ENCODE measurements at regions not wholly inside any gene's neighbourhood (a gene's known extent, or its start where the extent isn't known, plus 50 kb on each side); places are given as distances from the start of the nearest gene placed in this dataset.

DNA sequence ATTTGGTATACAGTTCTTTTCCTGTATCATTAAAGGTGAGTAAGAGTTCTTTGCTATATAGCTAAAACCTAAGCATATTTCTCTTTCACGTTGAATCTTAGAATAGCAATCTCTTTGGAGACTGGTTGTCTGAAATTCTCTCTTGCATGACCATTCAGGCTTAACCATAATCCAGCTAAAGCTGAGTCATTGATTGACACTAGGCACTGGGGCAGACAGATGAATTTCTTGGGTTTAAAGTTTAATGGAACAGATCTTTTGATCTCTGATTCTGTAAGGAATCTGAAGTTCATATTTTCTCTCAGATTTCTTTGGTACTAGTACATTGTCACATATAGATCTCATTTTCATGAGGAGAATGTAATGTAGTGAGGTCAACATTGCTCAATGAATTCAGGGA is 397.3 kb upstream of the MIR17HG start:
- no peak for DNase-seq

- no peak for DNase-seq
Measured at GRCh38 chr13:90951663-90952062, 395.8 kb upstream of the MIR17HG start.

- no peak for DNase-seq
Measured at GRCh38 chr13:90952326-90952725, 395.2 kb upstream of the MIR17HG start.

- DNase-seq: no peak
Measured at GRCh38 chr13:90954605-90955195, 392.8 kb upstream of the MIR17HG start.

- DNase-seq: no peak
Measured at GRCh38 chr13:90956031-90956430, 391.5 kb upstream of the MIR17HG start.

DNA sequence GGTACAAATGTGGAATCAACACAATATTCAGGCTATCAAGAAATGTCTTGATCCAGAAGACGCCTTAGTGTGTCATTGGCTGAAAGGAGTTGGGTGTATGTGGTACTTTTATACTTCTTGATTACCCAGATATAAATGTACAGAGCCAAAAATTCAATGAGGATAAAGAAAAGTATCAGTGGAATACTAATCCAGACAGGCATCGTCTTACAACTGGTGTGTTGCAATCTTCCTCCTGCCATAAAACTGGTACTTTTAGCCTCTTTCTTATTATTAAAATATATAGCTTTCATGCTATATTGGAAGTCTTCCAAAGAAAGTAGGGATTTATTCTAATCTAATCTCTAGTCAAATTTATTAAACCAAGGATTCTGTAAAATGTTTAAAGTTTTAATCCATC is 388.6 kb upstream of the MIR17HG start:
- DNase-seq: no peak

DNA sequence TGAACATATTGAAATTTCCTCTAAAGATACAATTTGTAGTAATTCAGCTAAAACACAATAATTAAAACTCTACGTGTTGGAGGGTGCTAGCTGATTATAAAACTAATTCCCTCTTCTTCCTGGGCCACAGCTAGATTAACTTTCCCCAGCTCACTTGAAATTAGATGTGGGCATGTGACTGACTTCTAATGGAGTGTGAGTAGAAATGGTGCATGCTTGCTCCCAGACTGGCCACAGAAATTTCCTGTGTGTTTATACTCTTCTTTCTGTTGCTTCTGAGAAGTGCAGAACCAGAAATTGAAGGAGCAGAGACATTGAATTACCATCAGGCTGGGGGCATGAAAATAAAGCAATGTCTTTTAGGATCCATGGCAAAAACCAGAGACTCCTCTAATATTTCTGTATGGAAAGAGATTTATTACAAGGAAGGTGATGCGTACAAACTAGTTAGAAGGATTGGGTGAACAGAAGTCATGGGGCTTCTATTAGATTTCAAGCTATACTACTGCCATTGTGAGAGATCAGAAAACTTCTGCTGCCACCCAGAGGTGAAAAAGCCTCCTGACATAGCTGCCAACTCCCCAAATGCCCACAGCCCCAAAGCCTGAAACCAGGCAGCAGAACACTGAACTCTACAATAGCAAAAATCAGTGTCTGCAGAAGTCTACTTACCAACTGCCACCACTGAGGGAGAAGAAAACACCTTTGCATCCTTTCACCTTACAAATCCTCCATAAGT is 379.2 kb upstream of the MIR17HG start:
- peak; percentile 8 for DNase-seq

DNA sequence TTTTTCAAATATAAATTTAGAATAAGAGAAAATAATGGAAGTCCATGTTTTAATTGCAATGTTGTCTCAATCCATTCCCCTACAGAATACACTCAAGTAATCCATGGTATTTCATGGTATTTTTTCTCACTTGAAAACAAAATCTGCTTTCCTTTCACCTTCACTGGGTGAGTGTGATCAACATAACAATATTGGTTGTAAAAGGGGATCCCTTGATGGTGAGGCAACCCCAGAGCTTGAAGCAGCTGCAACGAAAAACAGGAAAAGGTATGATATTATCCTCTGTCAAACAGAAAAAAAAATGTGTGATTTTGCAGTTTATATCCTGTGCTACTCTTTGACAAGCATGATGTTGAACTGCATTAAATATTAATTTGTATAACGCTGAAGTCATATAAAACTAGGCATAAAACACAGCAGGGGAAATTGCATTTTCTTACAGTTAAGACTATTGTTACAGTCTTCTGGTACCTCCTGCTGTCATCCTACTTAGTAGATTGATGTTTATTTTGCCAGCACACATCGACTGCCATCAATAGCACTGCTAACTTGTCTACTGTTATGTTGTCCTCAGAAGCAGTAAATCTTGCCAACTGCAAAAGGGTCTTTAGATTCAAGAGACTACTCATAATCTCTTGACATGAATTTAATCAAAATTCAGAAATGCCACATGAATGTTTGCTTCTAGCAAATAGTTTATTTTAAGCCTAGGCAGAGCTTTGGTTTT is 373.1 kb upstream of the MIR17HG start:
- DNase-seq: no peak

DNA sequence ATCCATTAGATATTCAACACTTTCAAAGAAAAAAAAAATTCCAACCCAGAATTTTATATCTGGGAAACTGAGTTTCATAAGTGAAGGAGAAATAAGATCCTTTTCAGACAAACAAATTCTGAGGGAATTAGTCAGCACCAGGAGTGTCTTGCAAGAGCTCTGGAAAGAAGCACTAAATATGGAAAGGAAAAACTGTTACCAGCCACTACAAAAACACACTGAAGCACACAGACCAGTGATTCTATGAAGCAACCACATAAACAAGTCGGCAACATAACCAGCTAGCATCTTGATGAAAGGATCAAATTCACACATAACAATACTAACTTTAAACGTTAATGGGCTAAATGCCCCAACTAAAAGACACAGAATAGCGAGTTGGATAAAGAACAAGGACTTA is 368.4 kb upstream of the MIR17HG start:
- DNase-seq: no peak

- DNase-seq: no peak
Measured at GRCh38 chr13:90984756-90985155, 362.7 kb upstream of the MIR17HG start.

DNA sequence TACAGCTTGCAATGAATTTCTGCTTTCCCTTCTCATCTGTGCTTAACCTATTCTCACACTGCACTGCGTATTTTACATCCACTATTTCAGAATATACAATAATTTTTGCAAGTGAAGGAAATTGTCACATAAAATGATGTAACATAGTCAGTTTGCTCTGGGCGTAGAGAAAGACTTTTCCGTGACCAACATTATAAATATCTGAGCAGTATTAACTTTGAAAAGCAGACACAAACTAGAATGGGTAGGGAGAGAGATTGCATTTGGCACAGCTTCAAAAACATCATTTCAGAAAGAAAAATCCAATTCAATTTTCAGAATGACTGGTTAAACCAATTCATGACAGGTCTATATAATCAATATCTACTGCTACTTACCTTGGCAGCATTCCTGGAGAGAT is 352.5 kb upstream of the MIR17HG start:
- DNase-seq: no peak

GRCh38 chr13:90995614-90996013 is 351.9 kb upstream of the MIR17HG start:
- DNase-seq: no peak

- DNase-seq: no peak
Measured at GRCh38 chr13:90997951-90998350, 349.5 kb upstream of the MIR17HG start.

- no peak for DNase-seq
Measured at GRCh38 chr13:90999401-90999800, 348.1 kb upstream of the MIR17HG start.

DNA sequence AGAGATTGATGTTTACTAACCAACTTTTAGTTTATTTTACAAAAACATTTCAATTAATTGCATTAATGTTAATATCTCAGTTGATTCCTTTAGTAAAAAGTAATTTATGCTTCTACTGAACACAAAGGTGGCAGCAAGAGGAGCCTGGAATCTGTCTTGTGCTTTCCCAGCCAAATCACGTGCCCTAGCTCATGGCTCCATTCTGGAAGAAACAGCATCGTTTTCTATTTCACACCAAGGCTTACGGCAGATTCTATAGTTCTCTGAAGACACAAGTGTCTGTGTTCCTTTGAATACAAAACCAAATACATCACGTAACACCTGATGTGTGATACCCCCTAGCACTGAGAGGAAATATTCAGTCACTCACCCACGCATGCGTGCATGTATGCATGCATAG is 346.1 kb upstream of the MIR17HG start:
- DNase-seq: no peak

DNA sequence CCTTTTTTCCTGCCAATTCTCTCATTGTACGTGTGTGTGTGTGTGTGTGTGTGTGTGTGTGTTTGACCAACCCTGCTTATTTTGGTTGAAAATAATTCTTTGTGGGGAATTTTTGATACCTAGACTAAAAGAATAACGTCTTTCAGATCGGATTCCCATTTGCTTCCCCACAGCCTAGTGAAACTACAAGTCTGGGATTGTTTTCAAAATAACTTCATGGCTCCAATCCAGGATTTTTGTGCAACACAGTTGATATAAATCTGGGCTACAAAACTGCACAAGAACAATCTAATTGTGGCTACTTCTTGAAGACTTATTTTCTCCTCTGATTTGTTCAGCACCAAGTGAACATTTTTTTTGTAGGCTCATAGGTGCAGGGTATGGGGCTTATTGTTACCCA is 332.8 kb upstream of the MIR17HG start:
- DNase-seq: no peak

DNA sequence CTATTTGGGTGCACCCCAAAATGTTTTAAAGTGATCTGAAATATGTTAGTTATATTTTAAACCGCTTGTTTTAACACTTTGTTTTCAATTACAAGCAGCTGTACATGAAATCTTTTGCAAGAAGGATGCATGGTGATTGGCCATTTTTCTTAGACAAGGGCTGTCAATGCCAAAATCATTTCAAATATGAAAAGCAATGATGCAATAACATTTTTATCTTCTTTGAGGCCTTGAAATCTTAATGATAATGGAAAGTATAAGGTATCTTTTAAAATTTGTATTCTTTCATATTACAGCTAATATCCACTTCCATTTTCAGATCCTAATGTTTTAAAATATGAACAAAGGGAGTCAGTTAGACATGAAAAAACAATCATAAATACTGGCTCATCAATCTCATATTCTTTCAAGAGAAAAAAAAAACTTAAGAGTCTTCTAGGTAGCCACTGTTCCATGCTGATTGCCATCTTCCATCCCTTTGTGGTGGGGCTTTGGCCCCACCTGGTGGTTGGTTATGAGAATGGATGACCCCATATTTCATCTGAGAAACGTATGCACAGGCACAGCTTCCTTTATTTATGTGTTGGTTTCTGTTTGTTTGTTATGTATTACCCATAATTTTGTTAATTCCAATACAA is 330.3 kb upstream of the MIR17HG start:
- DNase-seq: peak; percentile 55

GRCh38 chr13:91017669-91018053 is 329.8 kb upstream of the MIR17HG start:
- DNase-seq: no peak

DNA sequence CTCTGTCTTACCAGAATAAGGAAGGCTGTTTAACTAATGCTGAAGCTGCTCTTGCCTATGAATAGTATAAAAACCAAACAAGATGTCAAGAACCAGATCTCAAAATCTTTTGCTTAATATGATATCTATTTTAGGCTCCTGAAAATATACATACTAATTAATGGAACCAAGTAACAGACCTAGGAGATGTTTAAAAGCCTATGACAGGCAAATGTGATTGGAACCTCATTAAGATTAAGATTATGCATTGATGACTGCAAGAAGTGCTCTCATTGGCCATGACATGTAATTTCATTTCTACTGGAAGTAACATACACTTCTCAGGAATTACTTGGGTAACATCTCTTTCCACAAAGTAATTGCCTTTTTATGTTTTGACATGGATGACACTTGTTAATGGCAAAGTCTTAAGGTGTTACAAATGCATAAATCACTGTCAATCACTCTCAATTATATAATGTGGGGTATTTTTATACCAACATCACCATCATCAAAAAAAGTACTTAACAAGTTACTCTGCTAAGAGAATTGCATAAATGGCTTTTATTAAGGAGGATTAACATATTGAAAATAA is 326.9 kb upstream of the MIR17HG start:
- no peak for DNase-seq

DNA sequence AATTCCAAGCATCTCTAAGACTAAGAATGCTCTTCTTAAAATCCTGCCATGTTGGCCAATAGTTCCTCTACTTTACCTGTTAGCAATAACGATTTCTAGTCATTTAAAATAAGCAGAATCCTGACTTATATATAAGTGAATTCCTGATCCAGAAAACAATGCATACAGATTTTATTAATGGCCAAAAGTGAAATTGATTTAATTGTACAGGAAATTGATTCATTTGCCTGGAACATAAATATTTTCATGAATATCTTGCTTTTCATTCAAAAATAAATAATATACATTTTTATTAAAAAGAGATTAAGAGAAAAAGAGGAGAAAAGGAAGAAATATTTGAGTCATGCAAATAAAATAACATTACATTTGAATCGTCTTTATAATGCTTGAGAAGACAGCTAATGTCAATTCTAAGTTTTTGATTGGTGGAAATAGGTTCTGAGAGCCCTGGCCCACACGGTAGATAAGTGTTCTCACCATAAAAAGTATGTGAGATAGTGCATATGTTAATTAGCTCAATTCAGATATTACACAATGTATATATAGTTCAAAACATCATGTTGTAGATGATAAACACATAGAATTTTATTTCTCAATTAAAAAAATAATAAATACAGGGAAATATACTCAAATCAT is 323.2 kb upstream of the MIR17HG start:
- DNase-seq: no peak

DNA sequence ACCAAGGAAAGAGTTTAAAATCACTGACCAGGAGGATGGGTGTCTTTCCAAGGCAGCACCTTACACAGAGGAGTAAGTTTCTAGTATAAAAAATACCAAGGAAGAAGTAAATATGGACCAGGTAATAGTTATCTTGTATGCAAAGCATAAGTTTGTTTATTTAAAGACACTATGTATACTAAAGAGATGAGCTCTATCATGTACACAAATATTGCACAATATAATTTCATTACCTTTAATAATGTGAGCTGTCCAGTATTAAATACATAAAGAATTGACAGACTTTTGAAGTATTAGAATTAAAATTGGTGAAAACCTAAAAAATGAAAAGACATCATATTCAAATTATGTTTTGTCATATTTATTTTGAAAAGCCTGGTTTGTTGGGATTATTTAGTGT is 322.0 kb upstream of the MIR17HG start:
- DNase-seq: no peak

GRCh38 chr13:91031508-91031907 is 316.0 kb upstream of the MIR17HG start:
- no peak for DNase-seq

- no peak for DNase-seq
Measured at GRCh38 chr13:91032104-91032503, 315.4 kb upstream of the MIR17HG start.

Data from activated CD4-positive, alpha-beta T cell treated with anti-CD3 and anti-CD28 coated beads, Interleukin-2, Interleukin-6, amounts not matched to agents 100 ng/mL and 50 ng/mL, durations not matched to agents 16 hours and 8 hours (primary cell).